ENCODE measurements at regions not wholly inside any gene's neighbourhood (a gene's known extent, or its start where the extent isn't known, plus 50 kb on each side); places are given as distances from the start of the nearest gene placed in this dataset.

DNA sequence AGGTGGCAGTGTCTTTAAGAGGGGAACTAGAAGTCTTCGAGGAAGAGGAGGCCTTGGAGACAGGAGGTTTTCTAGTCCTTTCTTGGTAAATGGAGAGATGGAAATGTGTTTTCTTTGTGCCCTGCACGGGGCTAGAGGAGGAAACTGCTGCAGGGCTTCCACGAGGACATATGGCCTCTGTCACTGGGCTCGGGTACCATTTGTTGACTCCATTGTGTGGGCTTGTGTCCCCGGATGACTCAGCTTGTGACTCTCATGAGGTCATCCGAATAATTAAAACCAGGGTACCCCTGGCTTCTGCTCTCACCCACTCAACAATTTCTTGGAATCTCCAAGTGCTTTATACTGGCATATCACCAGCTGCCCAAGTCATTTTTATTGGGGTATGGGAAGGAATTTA is 261.7 kb downstream of the KIF4B start:
- Mint-ChIP-seq H3K4me1 (ENCODE audit: low read depth) (no peaks in the 10 kb centered on the region), H3K4me3 (no peak overlapping the region), H3K27ac (no peak overlapping the region), H3K27me3 (peaks cover 5% of the 10 kb centered on the region), H3K36me3 (ENCODE audit: low read depth) (no peaks in the 10 kb centered on the region), H3K9me3 (no peaks in the 10 kb centered on the region)

- Mint-ChIP-seq H3K36me3 (ENCODE audit: low read depth) (no peaks in the 10 kb centered on the region), H3K9me3 (no peaks in the 10 kb centered on the region), H3K27me3 (peaks cover 3% of the 10 kb centered on the region), H3K4me3 (no peak overlapping the region), H3K4me1 (ENCODE audit: low read depth) (no peaks in the 10 kb centered on the region), H3K27ac (no peak overlapping the region)
Measured at GRCh38 chr5:155276231-155276630, 262.7 kb downstream of the KIF4B start.

GRCh38 chr5:155278532-155278931 is 265.0 kb downstream of the KIF4B start:
- no peak overlapping the region for H3K27ac Mint-ChIP-seq
- no peak overlapping the region for H3K4me3 Mint-ChIP-seq
- no peaks in the 10 kb centered on the region for H3K9me3 Mint-ChIP-seq
- H3K4me1 Mint-ChIP-seq (ENCODE audit: low read depth): no peaks in the 10 kb centered on the region
- peaks cover 4% of the 10 kb centered on the region for H3K27me3 Mint-ChIP-seq
- H3K36me3 Mint-ChIP-seq (ENCODE audit: low read depth): no peaks in the 10 kb centered on the region

GRCh38 chr5:155282503-155283107 is 269.1 kb downstream of the KIF4B start:
- H3K27ac Mint-ChIP-seq: no peak overlapping the region
- H3K27me3 Mint-ChIP-seq: peaks cover 8% of the 10 kb centered on the region
- no peak overlapping the region for H3K4me3 Mint-ChIP-seq
- H3K4me1 Mint-ChIP-seq (ENCODE audit: low read depth): no peaks in the 10 kb centered on the region
- no peaks in the 10 kb centered on the region for H3K9me3 Mint-ChIP-seq
- no peaks in the 10 kb centered on the region for H3K36me3 Mint-ChIP-seq (ENCODE audit: low read depth)

DNA sequence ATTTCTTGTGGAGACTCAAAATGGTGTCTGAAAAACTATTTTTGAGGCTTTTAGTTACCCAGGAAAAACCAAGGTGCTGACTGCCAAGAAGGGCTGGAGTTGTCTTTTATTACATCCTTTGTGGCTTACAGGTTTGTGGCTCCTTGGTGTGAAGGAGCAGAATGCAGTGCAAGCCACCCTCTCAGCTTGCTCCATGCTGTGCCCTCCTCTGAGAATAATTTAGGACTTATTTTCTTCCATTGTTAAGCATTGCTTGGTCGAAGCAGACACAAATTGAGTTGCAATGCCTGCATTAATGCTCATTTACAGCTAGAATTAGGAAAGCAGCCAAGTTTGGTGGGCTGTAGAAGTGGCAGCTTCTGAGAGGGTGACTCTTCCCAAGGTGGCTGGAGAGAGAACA is 272.2 kb downstream of the KIF4B start:
- Mint-ChIP-seq H3K27ac (no peak overlapping the region), H3K27me3 (peaks cover 8% of the 10 kb centered on the region), H3K9me3 (no peaks in the 10 kb centered on the region), H3K4me3 (no peak overlapping the region), H3K4me1 (ENCODE audit: low read depth) (no peaks in the 10 kb centered on the region), H3K36me3 (ENCODE audit: low read depth) (no peaks in the 10 kb centered on the region)

DNA sequence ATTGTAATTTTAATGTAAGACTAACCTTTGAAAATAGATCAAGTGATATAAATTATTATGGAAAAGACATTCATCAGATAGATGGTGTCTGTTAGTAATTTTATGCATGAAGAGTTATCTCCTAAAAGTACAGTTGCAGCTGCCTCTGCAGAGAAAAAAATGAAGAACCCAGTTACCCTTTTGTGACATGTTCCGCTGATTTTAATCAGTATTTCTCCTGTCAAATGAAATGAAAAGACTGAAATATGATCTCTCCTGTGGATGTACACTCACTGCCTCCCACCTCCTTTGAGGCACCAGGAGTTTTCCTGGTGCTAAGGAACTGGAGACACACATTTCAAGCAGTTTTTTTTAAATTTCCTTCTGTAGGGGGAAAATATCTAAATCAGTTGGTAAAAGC is 277.4 kb downstream of the KIF4B start:
- H3K36me3 Mint-ChIP-seq (ENCODE audit: low read depth): no peaks in the 10 kb centered on the region
- H3K4me1 Mint-ChIP-seq (ENCODE audit: low read depth): no peaks in the 10 kb centered on the region
- peaks cover 4% of the 10 kb centered on the region for H3K27me3 Mint-ChIP-seq
- H3K27ac Mint-ChIP-seq: no peak overlapping the region
- no peak overlapping the region for H3K4me3 Mint-ChIP-seq
- no peaks in the 10 kb centered on the region for H3K9me3 Mint-ChIP-seq

DNA sequence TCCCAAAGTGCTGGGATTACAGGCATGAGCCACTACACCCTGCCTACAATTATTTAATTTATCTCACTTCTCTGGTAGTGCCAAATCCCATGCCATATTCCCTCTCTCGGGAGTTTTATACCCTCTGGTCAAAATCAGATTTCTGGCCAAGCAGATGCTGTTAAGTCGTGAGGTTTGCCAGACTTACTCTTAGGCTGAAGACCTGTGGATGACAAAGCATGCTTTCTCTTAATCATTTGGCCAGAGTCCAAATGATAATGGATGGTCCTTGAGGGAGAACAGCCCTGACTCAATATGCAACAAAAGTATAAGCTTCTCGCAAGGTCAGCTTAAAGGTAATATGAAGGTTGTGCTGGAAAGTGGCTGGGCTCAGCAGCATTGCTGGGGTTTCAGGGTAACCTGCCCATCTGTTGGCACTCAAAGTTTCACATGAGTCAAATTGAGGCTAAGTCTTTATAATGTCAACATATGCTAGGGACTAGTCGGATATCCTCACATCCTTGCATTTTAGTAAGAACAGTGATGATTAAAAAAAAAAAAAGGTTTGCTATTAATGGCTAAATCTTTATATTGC is 280.1 kb downstream of the KIF4B start:
- Mint-ChIP-seq H3K4me1 (ENCODE audit: low read depth) (no peaks in the 10 kb centered on the region), H3K27me3 (no peaks in the 10 kb centered on the region), H3K9me3 (no peaks in the 10 kb centered on the region), H3K27ac (no peak overlapping the region), H3K36me3 (ENCODE audit: low read depth) (no peaks in the 10 kb centered on the region), H3K4me3 (no peak overlapping the region)

GRCh38 chr5:155295111-155295510 is 281.6 kb downstream of the KIF4B start:
- no peak overlapping the region for H3K27ac Mint-ChIP-seq
- no peaks in the 10 kb centered on the region for H3K9me3 Mint-ChIP-seq
- no peaks in the 10 kb centered on the region for H3K27me3 Mint-ChIP-seq
- no peaks in the 10 kb centered on the region for H3K36me3 Mint-ChIP-seq (ENCODE audit: low read depth)
- H3K4me3 Mint-ChIP-seq: no peak overlapping the region
- no peaks in the 10 kb centered on the region for H3K4me1 Mint-ChIP-seq (ENCODE audit: low read depth)

- Mint-ChIP-seq H3K36me3 (ENCODE audit: low read depth) (no peaks in the 10 kb centered on the region), H3K27me3 (no peaks in the 10 kb centered on the region), H3K27ac (no peak overlapping the region), H3K9me3 (no peaks in the 10 kb centered on the region), H3K4me1 (ENCODE audit: low read depth) (no peaks in the 10 kb centered on the region), H3K4me3 (no peak overlapping the region)
Measured at GRCh38 chr5:155299386-155300005, 285.9 kb downstream of the KIF4B start.

- Mint-ChIP-seq H3K27me3 (no peaks in the 10 kb centered on the region), H3K4me3 (no peak overlapping the region), H3K27ac (no peak overlapping the region), H3K36me3 (ENCODE audit: low read depth) (no peaks in the 10 kb centered on the region), H3K4me1 (ENCODE audit: low read depth) (no peaks in the 10 kb centered on the region), H3K9me3 (no peaks in the 10 kb centered on the region)
Measured at GRCh38 chr5:155303120-155303519, 289.6 kb downstream of the KIF4B start.

DNA sequence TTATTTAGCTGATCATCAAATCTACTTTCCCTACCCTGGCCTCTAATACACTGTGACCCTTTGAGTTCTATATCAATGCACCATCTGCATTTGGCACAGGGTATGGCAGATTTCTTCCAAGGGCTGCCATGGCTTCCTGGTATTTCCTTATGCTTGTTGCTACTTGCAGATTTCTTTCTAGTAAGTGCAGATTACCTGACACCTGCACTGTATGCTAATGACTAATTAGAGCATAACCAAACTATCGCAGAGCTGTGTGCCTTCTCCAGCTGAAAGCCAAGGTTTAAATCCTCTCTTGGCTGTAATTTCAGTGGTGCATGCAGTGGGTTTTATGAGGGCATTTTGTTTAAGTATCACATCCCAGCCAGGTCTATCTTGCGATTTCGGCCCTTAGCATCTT is 293.7 kb downstream of the KIF4B start:
- Mint-ChIP-seq H3K36me3 (ENCODE audit: low read depth) (no peaks in the 10 kb centered on the region), H3K9me3 (no peaks in the 10 kb centered on the region), H3K27me3 (no peaks in the 10 kb centered on the region), H3K4me1 (ENCODE audit: low read depth) (no peaks in the 10 kb centered on the region), H3K27ac (no peak overlapping the region), H3K4me3 (no peak overlapping the region)

GRCh38 chr5:155308289-155308688 is 294.7 kb downstream of the KIF4B start:
- Mint-ChIP-seq H3K36me3 (ENCODE audit: low read depth) (no peaks in the 10 kb centered on the region), H3K27me3 (no peaks in the 10 kb centered on the region)

DNA sequence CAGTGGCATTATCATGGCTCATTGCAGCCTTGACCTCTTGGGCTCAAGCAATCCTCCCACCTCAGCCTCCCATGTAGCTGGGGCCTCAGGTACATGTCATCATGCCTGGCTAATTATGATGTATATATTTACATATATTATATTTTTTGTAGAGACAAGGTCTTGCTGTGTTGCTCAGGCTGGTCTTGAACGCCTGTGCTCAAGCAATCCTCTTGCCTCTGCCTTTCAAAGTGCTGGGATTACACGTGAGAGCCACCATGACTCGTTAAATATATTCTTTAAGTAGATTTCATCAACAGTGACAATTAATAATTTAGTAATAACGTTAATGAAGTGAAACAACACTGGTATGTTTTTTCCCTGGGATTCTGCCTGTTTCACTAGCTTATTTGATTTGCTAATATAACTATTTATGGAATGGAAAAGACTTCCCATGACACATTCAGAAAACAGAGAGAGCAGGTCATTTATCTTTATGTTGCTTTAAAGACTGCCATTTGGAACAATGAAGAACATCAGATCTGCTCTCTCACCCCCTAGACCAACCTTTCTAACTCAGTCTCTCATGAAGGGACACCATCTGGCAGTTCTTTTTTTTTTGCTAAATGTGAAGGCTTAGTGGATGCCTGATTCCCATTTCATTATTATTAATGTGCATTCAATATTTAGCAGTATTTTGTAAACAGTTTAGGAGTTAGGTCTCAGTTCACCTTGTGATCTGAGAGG is 295.6 kb downstream of the KIF4B start:
- Mint-ChIP-seq H3K4me1 (ENCODE audit: low read depth) (no peaks in the 10 kb centered on the region), H3K36me3 (ENCODE audit: low read depth) (no peaks in the 10 kb centered on the region), H3K27me3 (no peaks in the 10 kb centered on the region)

More at GRCh38 chr5:155308289-155308688, 294.7 kb downstream of the KIF4B start:
- H3K4me1 Mint-ChIP-seq (ENCODE audit: low read depth): no peaks in the 10 kb centered on the region
- H3K9me3 Mint-ChIP-seq: no peaks in the 10 kb centered on the region
- no peak overlapping the region for H3K27ac Mint-ChIP-seq
- no peak overlapping the region for H3K4me3 Mint-ChIP-seq

DNA sequence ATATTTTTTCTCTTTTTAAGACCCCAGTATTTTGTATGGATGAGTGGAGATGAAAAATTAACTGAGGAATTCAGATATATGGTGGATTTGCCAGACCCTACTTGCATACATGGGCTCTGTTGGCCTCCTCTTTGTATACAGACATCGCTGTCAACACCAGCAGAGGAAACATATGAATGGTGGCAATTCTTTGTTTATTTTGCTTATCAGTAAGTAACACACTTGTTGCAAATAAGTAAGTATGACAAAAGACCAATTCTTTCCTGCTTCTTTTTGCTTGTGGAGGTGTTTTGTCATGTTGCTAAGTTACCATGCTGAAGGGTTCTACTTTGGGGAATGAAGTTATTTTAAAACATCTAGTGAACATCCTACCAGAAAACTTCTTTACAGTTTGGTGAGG is 298.2 kb downstream of the KIF4B start:
- no peak overlapping the region for H3K27ac Mint-ChIP-seq
- H3K4me1 Mint-ChIP-seq (ENCODE audit: low read depth): no peaks in the 10 kb centered on the region
- no peak overlapping the region for H3K4me3 Mint-ChIP-seq
- H3K9me3 Mint-ChIP-seq: no peaks in the 10 kb centered on the region
- H3K36me3 Mint-ChIP-seq (ENCODE audit: low read depth): no peaks in the 10 kb centered on the region
- no peaks in the 10 kb centered on the region for H3K27me3 Mint-ChIP-seq

More for the DNA sequence above, 295.6 kb downstream of the KIF4B start:
- Mint-ChIP-seq H3K4me3 (no peak overlapping the region), H3K9me3 (no peaks in the 10 kb centered on the region), H3K27ac (no peak overlapping the region)

DNA sequence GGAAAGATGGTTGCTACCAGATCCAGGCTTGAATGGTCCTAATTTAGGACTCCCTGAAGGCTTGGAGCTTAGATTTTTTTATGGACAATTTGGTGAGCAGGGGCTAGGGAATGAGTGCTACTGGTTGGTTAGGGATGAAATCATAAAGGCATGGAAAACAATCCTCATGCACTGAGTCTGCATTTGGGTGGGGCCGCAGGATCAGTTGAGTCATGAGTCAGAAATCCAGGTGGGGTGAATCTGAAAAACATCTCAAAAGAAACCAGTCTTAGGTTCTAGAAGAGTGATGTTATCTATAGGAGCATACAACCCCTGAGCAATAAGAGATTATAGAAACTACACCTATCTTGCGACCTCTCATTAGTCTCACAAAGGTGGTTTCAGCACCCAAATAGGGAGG is 300.0 kb downstream of the KIF4B start:
- H3K27ac Mint-ChIP-seq: no peak overlapping the region
- no peaks in the 10 kb centered on the region for H3K27me3 Mint-ChIP-seq
- no peak overlapping the region for H3K4me3 Mint-ChIP-seq
- H3K4me1 Mint-ChIP-seq (ENCODE audit: low read depth): no peaks in the 10 kb centered on the region
- no peaks in the 10 kb centered on the region for H3K36me3 Mint-ChIP-seq (ENCODE audit: low read depth)
- H3K9me3 Mint-ChIP-seq: no peaks in the 10 kb centered on the region
